Epithelial cell of prostate (primary cell): ENCODE measurements at regions not wholly inside any gene's neighbourhood (a gene's known extent, or its start where the extent isn't known, plus 50 kb on each side); places are given as distances from the start of the nearest gene placed in this dataset.
"Not testable (repeated sequence)": the region's sequence is repeated elsewhere in the genome, so short reads cannot be mapped to it uniquely, and the experiment has no call there.

Experiments used
- DNase-seq: peaks from one replicate; pipeline ENCODE4 v3.0.0-alpha.2; 2011; ENCODE audit warnings: low read depth, low spot score
- H3K27ac ChIP-seq: fragments of 450-650 bp; 2 replicates; pipeline ENCODE4 v1.5.1; 2017; ENCODE audit warnings: mild to moderate bottlenecking

GRCh38 chr1:8230292-8230621, 87.7 kb upstream of the SLC45A1 start:
- H3K27ac ChIP-seq: no peak overlapping the region
- DNase-seq: no peak

GRCh38 chr1:8228253-8228652, 89.7 kb upstream of the SLC45A1 start:
- DNase-seq: no peak
- H3K27ac ChIP-seq: no peak overlapping the region

- DNase-seq, H3K27ac ChIP-seq: not testable (repeated sequence)
Observed at GRCh38 chr1:8227674-8228073, 90.2 kb upstream of the SLC45A1 start.

- H3K27ac ChIP-seq: no peak overlapping the region
- DNase-seq: no peak
Observed at GRCh38 chr1:8226747-8227146, 91.2 kb upstream of the SLC45A1 start.

GRCh38 chr1:8226024-8226423, 91.9 kb upstream of the SLC45A1 start:
- not testable (repeated sequence) for DNase-seq
- H3K27ac ChIP-seq: peak overlapping the region; percentile 85

GRCh38 chr1:8223526-8223925, 94.4 kb upstream of the SLC45A1 start:
- H3K27ac ChIP-seq: peak overlapping the region; percentile 85
- no peak for DNase-seq

- DNase-seq: no peak
- H3K27ac ChIP-seq: no peak overlapping the region
Observed at GRCh38 chr1:8222789-8223188, 95.1 kb upstream of the SLC45A1 start.

GRCh38 chr1:8219530-8219929, 98.4 kb upstream of the SLC45A1 start:
- DNase-seq: no peak
- H3K27ac ChIP-seq: no peak overlapping the region

GRCh38 chr1:8218351-8219092, 99.4 kb upstream of the SLC45A1 start:
- no peak overlapping the region for H3K27ac ChIP-seq
- no peak for DNase-seq

GRCh38 chr1:8217809-8218208, 100.1 kb upstream of the SLC45A1 start:
- H3K27ac ChIP-seq: no peak overlapping the region
- DNase-seq: no peak

GRCh38 chr1:8217011-8217711, 100.8 kb upstream of the SLC45A1 start:
- DNase-seq: no peak
- H3K27ac ChIP-seq: no peak overlapping the region

GRCh38 chr1:8216005-8216404, 101.9 kb upstream of the SLC45A1 start:
- no peak for DNase-seq
- no peak overlapping the region for H3K27ac ChIP-seq

GRCh38 chr1:8214501-8215173, 103.3 kb upstream of the SLC45A1 start:
- no peak overlapping the region for H3K27ac ChIP-seq
- no peak for DNase-seq

GRCh38 chr1:8213676-8214075, 104.2 kb upstream of the SLC45A1 start:
- H3K27ac ChIP-seq: no peak overlapping the region
- no peak for DNase-seq

GRCh38 chr1:8213136-8213535, 104.8 kb upstream of the SLC45A1 start:
- H3K27ac ChIP-seq: peak overlapping the region; percentile 94
- DNase-seq: no peak

- peak overlapping the region; percentile 94 for H3K27ac ChIP-seq
- DNase-seq: no peak
Observed at GRCh38 chr1:8212580-8213031, 105.3 kb upstream of the SLC45A1 start.

GRCh38 chr1:8211883-8212579, 105.9 kb upstream of the SLC45A1 start:
- DNase-seq: peak; percentile 96
- H3K27ac ChIP-seq: peak overlapping the region; percentile 94

GRCh38 chr1:8211251-8211882, 106.5 kb upstream of the SLC45A1 start:
- DNase-seq: no peak
- peak overlapping the region; percentile 94 for H3K27ac ChIP-seq

GRCh38 chr1:8207202-8207601, 110.7 kb upstream of the SLC45A1 start:
- no peak for DNase-seq
- no peak overlapping the region for H3K27ac ChIP-seq

- no peak overlapping the region for H3K27ac ChIP-seq
- no peak for DNase-seq
Observed at GRCh38 chr1:8206391-8206790, 111.5 kb upstream of the SLC45A1 start.
